Ovary (tissue), 3 donors: ENCODE measurements at regions not wholly inside any gene's neighbourhood (a gene's known extent, or its start where the extent isn't known, plus 50 kb on each side); places are given as distances from the start of the nearest gene placed in this dataset.

Source experiments
- EP300 ChIP-seq: sonication (generic); formaldehyde crosslinking; IDR thresholded peaks from one replicate; pipeline ENCODE4 v1.6.1; 2017; ENCODE audit warnings: antibody characterized with exemption
- POLR2A ChIP-seq: fragments of 450-650 bp; IDR thresholded peaks from one replicate; pipeline ENCODE4 v1.6.1; 2017; ENCODE audit warnings: antibody characterized with exemption, mild to moderate bottlenecking, moderate library complexity
- TF ChIP-seq, protein P1 (sequence below), 3 donors: fragments of 450-650 bp in 2 of 3; fragments of 200-600 bp in 1 of 3; IDR thresholded peaks; one replicate each; pipeline versions ENCODE4 v1.5.1 to v1.8.0; 2016 to 2022; ENCODE audit warnings: antibody characterized with exemption in 3 of 3, mild to moderate bottlenecking in 1 of 3
- donor health status: DM: no; HTN: no; CAD: no.

DNA sequence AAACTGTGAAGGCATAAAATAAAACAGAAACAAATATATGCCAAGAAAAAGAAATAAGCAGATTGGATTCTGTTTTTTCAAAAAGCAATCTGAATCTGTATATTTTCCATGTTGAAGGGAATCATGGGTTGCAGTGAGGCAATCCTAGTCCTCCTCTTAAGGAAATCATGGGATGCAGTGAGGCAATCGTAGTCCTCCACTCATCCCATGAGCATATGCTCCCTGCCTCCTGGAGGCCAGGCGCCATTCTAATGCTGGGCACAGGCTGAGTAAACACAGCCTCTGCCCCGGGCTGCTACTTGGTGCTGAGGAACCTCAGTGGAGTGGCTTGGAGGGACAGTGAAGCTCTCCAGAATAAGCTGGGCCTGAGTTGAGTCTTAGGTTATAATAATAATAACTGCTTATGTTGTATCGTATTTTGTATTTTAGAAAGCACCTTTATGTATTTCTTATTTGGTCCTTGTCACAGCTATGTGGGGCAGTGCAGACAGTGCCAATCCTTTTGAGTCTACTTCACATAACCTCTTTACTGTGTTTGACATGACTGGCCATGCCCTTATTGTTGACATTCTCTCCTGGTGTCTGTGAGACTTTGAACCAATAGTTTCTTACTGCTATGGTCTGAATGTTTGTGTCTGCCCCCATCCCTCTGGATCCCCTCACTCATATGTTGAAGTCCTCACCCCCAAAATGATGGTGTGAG lies 56.6 kb upstream of the CITED2 start:
- TF ChIP-seq, protein P1, sequence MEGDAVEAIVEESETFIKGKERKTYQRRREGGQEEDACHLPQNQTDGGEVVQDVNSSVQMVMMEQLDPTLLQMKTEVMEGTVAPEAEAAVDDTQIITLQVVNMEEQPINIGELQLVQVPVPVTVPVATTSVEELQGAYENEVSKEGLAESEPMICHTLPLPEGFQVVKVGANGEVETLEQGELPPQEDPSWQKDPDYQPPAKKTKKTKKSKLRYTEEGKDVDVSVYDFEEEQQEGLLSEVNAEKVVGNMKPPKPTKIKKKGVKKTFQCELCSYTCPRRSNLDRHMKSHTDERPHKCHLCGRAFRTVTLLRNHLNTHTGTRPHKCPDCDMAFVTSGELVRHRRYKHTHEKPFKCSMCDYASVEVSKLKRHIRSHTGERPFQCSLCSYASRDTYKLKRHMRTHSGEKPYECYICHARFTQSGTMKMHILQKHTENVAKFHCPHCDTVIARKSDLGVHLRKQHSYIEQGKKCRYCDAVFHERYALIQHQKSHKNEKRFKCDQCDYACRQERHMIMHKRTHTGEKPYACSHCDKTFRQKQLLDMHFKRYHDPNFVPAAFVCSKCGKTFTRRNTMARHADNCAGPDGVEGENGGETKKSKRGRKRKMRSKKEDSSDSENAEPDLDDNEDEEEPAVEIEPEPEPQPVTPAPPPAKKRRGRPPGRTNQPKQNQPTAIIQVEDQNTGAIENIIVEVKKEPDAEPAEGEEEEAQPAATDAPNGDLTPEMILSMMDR (IDR thresholded peaks at IDR 0.05) = no peak
- no peak for TF ChIP-seq POLR2A
- no peak for TF ChIP-seq EP300
